NT2/D1 (cell line): ENCODE measurements at regions not wholly inside any gene's neighbourhood (a gene's known extent, or its start where the extent isn't known, plus 50 kb on each side); places are given as distances from the start of the nearest gene placed in this dataset.

Source experiments
- SUZ12 ChIP-seq: IDR thresholded peaks from 2 replicates; pipeline ENCODE4 v1.6.1; 2011; ENCODE audit not compliant: insufficient read length, insufficient read depth; ENCODE audit errors: extremely low read depth
- YY1 ChIP-seq: IDR thresholded peaks from 2 replicates; pipeline ENCODE4 v1.6.1; 2011; ENCODE audit not compliant: insufficient read length, insufficient read depth
- ZNF274 ChIP-seq: IDR thresholded peaks from 2 replicates; pipeline ENCODE4 v1.6.1; 2011; ENCODE audit warnings: mild to moderate bottlenecking, low read depth, low read length

DNA sequence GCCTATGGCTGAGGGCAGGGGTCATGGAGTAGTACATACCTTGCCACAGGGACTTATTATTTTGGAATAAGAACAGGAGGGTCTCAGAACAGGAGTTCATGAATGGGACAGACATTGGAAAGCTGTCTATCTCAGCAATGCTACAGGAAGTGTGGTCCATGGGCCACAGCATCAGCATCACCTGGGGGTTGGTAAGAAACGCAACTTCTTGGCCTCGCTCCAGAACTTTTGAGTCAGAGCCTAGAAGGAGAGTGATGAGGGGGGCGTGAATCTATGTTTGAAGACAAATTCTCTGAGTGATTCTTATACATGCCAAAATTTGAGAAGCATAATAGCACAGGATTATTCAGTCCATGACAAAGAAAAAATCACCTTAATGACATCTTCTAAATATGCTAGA is 156.6 kb downstream of the RPAP3 start:
- TF ChIP-seq YY1 (no peak), SUZ12 (no peak), ZNF274 (no peak)
